HG03457 (cell line): ENCODE measurements at regions not wholly inside any gene's neighbourhood (a gene's known extent, or its start where the extent isn't known, plus 50 kb on each side); places are given as distances from the start of the nearest gene placed in this dataset.
A peak's percentile ranks its signal among the peaks of the same experiment; 100 is the strongest.
"Not testable (repeated sequence)": the region's sequence is repeated elsewhere in the genome, so short reads cannot be mapped to it uniquely, and the experiment has no call there.

ENCODE experiments used
- ATAC-seq: cut with Tn5 transposase; IDR thresholded peaks from one replicate; pipeline ENCODE4 v1.9.1; 2021; ENCODE audit warnings: moderate number of reproducible peaks; ENCODE audit not compliant: unreplicated experiment

- ATAC-seq, result no peak
Measured at GRCh38 chr12:124126950-124127655, 154.1 kb downstream of the ZNF664 start.

- no peak for ATAC-seq
Measured at GRCh38 chr12:124129132-124129531, 156.1 kb downstream of the ZNF664 start.

- ATAC-seq, result peak; percentile 58
Measured at GRCh38 chr12:124130691-124131591, 157.9 kb downstream of the ZNF664 start.

GRCh38 chr12:124131659-124132058 lies 158.6 kb downstream of the ZNF664 start:
- ATAC-seq, result no peak

GRCh38 chr12:124132530-124132929 lies 159.5 kb downstream of the ZNF664 start:
- no peak for ATAC-seq

- no peak for ATAC-seq
Measured at GRCh38 chr12:124136796-124137195, 158.1 kb upstream of the RFLNA start.

GRCh38 chr12:124140944-124141486 lies 153.9 kb upstream of the RFLNA start:
- ATAC-seq, result no peak

GRCh38 chr12:124141611-124142010 lies 153.3 kb upstream of the RFLNA start:
- not testable (repeated sequence) for ATAC-seq

- ATAC-seq, result no peak
Measured at GRCh38 chr12:124142395-124143035, 152.4 kb upstream of the RFLNA start.

- no peak for ATAC-seq
Measured at GRCh38 chr12:124143726-124144125, 151.2 kb upstream of the RFLNA start.

GRCh38 chr12:124144531-124145194 lies 150.2 kb upstream of the RFLNA start:
- ATAC-seq, result no peak

- ATAC-seq, result no peak
Measured at GRCh38 chr12:124147027-124147426, 147.9 kb upstream of the RFLNA start.

GRCh38 chr12:124147575-124147974 lies 147.3 kb upstream of the RFLNA start:
- peak; percentile 65 for ATAC-seq

GRCh38 chr12:124148481-124149273 lies 146.2 kb upstream of the RFLNA start:
- no peak for ATAC-seq

GRCh38 chr12:124149287-124149686 lies 145.6 kb upstream of the RFLNA start:
- ATAC-seq, result no peak

GRCh38 chr12:124150168-124150567 lies 144.7 kb upstream of the RFLNA start:
- ATAC-seq, result no peak

GRCh38 chr12:124151583-124151982 lies 143.3 kb upstream of the RFLNA start:
- ATAC-seq, result no peak

- no peak for ATAC-seq
Measured at GRCh38 chr12:124152731-124153130, 142.2 kb upstream of the RFLNA start.

GRCh38 chr12:124153392-124153791 lies 141.5 kb upstream of the RFLNA start:
- ATAC-seq, result no peak

- no peak for ATAC-seq
Measured at GRCh38 chr12:124157406-124157805, 137.5 kb upstream of the RFLNA start.
